Esophagus muscularis mucosa (tissue), 4 donors: ENCODE measurements at regions not wholly inside any gene's neighbourhood (a gene's known extent, or its start where the extent isn't known, plus 50 kb on each side); places are given as distances from the start of the nearest gene placed in this dataset.

ENCODE experiments used
- DNase-seq: peaks from one replicate; pipeline ENCODE4 v3.0.0-alpha.2; 2017; ENCODE audit errors: extremely low spot score
- H3K27ac ChIP-seq, 4 donors: fragments of 200-600 bp; sonication (generic); replicated peaks in 1 of 4; 1 replicate in 3 of 4; 2 replicates in 1 of 4; pipeline ENCODE4 v1.5.1; 2016 to 2019; ENCODE audit warnings: mild to moderate bottlenecking in 1 of 4
- H3K27me3 ChIP-seq, 4 donors: fragments of 200-600 bp; sonication (generic); one replicate each; pipeline versions ENCODE4 v1.5.1 to v1.6.0; 2016 to 2019
- H3K36me3 ChIP-seq, 4 donors: fragments of 200-600 bp; sonication (generic); one replicate each; pipeline ENCODE4 v1.5.1; 2016 to 2019
- H3K4me1 ChIP-seq, 4 donors: fragments of 200-600 bp; sonication (generic); one replicate each; pipeline ENCODE4 v1.5.1; 2016 to 2019
- H3K4me3 ChIP-seq, 4 donors: fragments of 200-600 bp; sonication (generic); 1 replicate in 2 of 4; 2 replicates in 2 of 4; pipeline ENCODE4 v1.5.1; 2016 to 2019; ENCODE audit warnings: mild to moderate bottlenecking in 4 of 4, moderate library complexity in 1 of 4
- H3K9me3 ChIP-seq, 4 donors: fragments of 200-600 bp; sonication (generic); 1 replicate in 3 of 4; 2 replicates in 1 of 4; pipeline ENCODE4 v1.5.1; 2016 to 2019
- EP300 ChIP-seq: sonication (generic); formaldehyde crosslinking; IDR thresholded peaks from one replicate; pipeline ENCODE4 v1.6.1; 2017; ENCODE audit warnings: antibody characterized with exemption
- POLR2A ChIP-seq: fragments of 450-650 bp; IDR thresholded peaks from one replicate; pipeline ENCODE4 v1.6.1; 2017; ENCODE audit warnings: antibody characterized with exemption, moderate library complexity, mild to moderate bottlenecking, low read depth
- POLR2AphosphoS5 ChIP-seq, 2 donors: sonication (generic); formaldehyde crosslinking; IDR thresholded peaks; one replicate each; pipeline ENCODE4 v1.6.1; 2017; ENCODE audit warnings: antibody characterized with exemption in 2 of 2
- WGBS: methylation state at CpG from one replicate; pipeline ENCODE4 v1.1.5; 2018; 5-methylcytosine and 5-hydroxymethylcytosine counted together
- intact Hi-C: fragments of 100-400 bp; cut with DNase I; formaldehyde crosslinking; loops from one replicate; pipeline ENCODE4 v1.15.1; 2023
- TF ChIP-seq, protein P1 (sequence below), 3 experiments: fragments of 200-600 bp in 2 of 3; fragments of 450-650 bp in 1 of 3; sonication (generic) in 2 of 3; IDR thresholded peaks; one replicate each; pipeline ENCODE4 v1.5.1; 2017 to 2019; ENCODE audit warnings: antibody characterized with exemption in 3 of 3, mild to moderate bottlenecking in 2 of 3, moderate library complexity in 1 of 3

DNA sequence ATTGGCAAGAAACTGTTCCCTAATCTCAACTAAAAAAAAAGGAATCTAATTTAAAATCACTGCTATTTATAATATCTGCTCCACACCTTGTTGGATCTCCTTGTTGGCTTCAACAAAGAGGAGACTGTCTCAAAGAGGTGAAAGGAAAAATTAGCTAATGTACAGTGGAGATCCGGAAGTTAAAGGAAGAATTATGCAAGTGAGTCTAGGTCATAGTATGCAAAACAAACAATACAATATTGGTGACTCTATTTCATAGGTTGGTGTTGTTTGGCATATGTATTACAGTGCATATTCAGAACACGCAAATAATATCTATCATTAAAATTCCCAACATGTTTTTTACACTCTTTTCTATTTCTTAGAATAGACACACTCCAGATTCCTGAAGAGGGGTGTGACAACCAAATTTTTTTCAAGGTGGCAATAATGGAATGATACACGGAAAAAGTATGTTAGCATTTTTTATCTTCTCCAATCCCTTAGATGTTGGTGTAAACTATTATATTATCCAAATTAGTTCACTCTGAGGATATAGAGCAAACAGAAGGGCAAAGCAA is 685.3 kb downstream of the KCNA4 start:
- WGBS: 78% methylated on average over 3 of the region's 3 CpGs
- Histone ChIP-seq H3K27ac (no peak overlapping the region), H3K27me3 (no peaks in the 10 kb centered on the region), H3K36me3 (no peaks in the 10 kb centered on the region), H3K4me3 (no peak overlapping the region), H3K9me3 (no peaks in the 10 kb centered on the region), H3K4me1 (no peaks in the 10 kb centered on the region)
- TF ChIP-seq, protein P1, sequence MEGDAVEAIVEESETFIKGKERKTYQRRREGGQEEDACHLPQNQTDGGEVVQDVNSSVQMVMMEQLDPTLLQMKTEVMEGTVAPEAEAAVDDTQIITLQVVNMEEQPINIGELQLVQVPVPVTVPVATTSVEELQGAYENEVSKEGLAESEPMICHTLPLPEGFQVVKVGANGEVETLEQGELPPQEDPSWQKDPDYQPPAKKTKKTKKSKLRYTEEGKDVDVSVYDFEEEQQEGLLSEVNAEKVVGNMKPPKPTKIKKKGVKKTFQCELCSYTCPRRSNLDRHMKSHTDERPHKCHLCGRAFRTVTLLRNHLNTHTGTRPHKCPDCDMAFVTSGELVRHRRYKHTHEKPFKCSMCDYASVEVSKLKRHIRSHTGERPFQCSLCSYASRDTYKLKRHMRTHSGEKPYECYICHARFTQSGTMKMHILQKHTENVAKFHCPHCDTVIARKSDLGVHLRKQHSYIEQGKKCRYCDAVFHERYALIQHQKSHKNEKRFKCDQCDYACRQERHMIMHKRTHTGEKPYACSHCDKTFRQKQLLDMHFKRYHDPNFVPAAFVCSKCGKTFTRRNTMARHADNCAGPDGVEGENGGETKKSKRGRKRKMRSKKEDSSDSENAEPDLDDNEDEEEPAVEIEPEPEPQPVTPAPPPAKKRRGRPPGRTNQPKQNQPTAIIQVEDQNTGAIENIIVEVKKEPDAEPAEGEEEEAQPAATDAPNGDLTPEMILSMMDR (IDR thresholded peaks at IDR 0.05): no peak
- TF ChIP-seq POLR2A (no peak), EP300 (no peak), POLR2AphosphoS5 (IDR thresholded peaks at IDR 0.05) (no peak)
- DNase-seq: no peak
- intact Hi-C loops: no loop called here

DNA sequence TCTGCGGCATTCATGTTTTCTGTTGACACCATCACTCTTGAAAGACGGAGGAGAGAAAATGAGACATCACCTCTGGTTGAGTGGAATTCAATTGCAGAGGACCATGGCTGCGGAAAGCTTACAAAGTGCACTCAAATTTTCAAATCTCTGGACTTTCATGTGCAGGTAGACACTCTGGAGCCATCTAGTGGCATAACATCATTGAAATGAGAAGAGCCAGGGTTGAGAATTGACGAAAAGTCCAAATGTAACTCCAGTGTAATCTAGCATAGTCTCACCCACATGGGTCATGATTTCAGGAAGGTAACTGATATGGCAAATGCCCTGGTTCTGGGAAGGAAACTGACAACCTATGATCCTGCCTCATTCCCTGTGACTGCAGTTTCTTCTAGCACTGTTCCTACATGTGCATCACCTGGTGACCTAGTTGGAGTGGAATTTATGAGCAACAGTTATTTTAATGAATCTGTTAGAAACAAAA is 687.8 kb downstream of the KCNA4 start:
- no peaks in the 10 kb centered on the region for H3K27me3 ChIP-seq
- no peaks in the 10 kb centered on the region for H3K4me1 ChIP-seq
- DNase-seq: no peak
- intact Hi-C loops: no loop called here
- TF ChIP-seq EP300 (no peak), POLR2AphosphoS5 (IDR thresholded peaks at IDR 0.05) (no peak), POLR2A (no peak)
- TF ChIP-seq, protein P1 (IDR thresholded peaks at IDR 0.05): peak in 2 of 3 experiments; percentile 27 to 57
- no peaks in the 10 kb centered on the region for H3K36me3 ChIP-seq
- WGBS: 56% methylated on average over 3 of the region's 4 CpGs
- no peaks in the 10 kb centered on the region for H3K9me3 ChIP-seq
- H3K4me3 ChIP-seq: no peak overlapping the region
- H3K27ac ChIP-seq: no peak overlapping the region

DNA sequence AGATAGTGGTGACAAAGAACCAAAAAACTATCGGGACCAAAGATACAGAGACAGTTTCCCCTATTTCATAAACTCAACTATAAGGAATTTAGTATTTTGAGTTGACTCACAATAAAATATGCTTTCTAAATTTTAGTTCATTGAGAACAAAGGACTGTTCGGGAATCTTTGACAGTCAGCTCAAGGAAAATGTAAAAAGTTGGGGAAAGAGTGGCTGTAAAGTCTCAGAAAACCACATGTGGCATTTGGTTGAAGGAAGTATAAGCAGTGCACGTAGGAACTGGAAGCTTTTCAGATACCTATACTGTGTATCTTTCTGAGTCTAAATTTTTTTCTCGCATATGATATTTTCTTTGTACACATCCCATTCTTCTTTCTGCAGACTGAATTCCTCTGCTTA is 688.9 kb downstream of the KCNA4 start:
- Histone ChIP-seq H3K36me3 (no peaks in the 10 kb centered on the region), H3K27me3 (no peaks in the 10 kb centered on the region), H3K9me3 (no peaks in the 10 kb centered on the region), H3K27ac (no peak overlapping the region), H3K4me3 (no peak overlapping the region), H3K4me1 (no peaks in the 10 kb centered on the region)
- TF ChIP-seq POLR2A: no peak
- TF ChIP-seq POLR2AphosphoS5 (IDR thresholded peaks at IDR 0.05): no peak
- no peak for TF ChIP-seq EP300
- TF ChIP-seq, protein P1 (IDR thresholded peaks at IDR 0.05): no peak
- WGBS: 84% methylated on average over 4 of the region's 4 CpGs
- DNase-seq: no peak
- intact Hi-C loops: no loop called here

DNA sequence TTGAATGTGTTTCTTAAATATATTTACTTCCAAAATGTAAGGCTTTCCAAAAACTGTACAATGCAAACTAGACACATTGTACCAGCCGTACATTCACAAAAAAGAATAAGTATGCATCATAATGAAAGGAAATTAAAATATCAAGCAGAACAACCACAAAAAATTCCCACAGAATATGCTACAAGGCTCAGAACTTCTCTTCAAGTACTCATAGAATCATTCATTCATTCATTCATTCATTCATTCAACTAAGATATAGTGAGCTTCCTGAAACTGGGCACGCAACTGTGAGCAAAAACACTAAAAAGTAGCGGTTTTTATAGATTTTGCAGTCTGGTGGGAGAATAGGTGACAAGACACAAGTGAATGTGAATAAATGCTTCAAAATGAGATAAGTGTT is 690.1 kb downstream of the KCNA4 start:
- Histone ChIP-seq H3K36me3 (no peaks in the 10 kb centered on the region), H3K4me3 (no peak overlapping the region), H3K27me3 (no peaks in the 10 kb centered on the region), H3K27ac (no peak overlapping the region), H3K4me1 (no peaks in the 10 kb centered on the region), H3K9me3 (no peaks in the 10 kb centered on the region)
- DNase-seq: no peak
- TF ChIP-seq, protein P1 (IDR thresholded peaks at IDR 0.05): no peak
- TF ChIP-seq EP300 (no peak), POLR2A (no peak), POLR2AphosphoS5 (IDR thresholded peaks at IDR 0.05) (no peak)
- intact Hi-C loops: no loop called here
- WGBS: 96% methylated on average over 3 of the region's 3 CpGs

- Histone ChIP-seq H3K27me3 (no peaks in the 10 kb centered on the region), H3K27ac (no peak overlapping the region), H3K4me1 (no peaks in the 10 kb centered on the region), H3K36me3 (no peaks in the 10 kb centered on the region), H3K4me3 (no peak overlapping the region), H3K9me3 (no peaks in the 10 kb centered on the region)
- TF ChIP-seq EP300: no peak
- no peak for TF ChIP-seq POLR2A
- TF ChIP-seq, protein P1 (IDR thresholded peaks at IDR 0.05): no peak
- no peak for TF ChIP-seq POLR2AphosphoS5 (IDR thresholded peaks at IDR 0.05)
- intact Hi-C loops: no loop called here
- DNase-seq: no peak
Observed at GRCh38 chr11:29324328-29324727, 692.5 kb downstream of the KCNA4 start.
